ENCODE measurements at regions not wholly inside any gene's neighbourhood (a gene's known extent, or its start where the extent isn't known, plus 50 kb on each side); places are given as distances from the start of the nearest gene placed in this dataset.
"Not testable (repeated sequence)": the region's sequence is repeated elsewhere in the genome, so short reads cannot be mapped to it uniquely, and the experiment has no call there.

- no peak for DNase-seq (ENCODE audit: low read depth)
Measured at GRCh38 chrX:25143596-25143995, 127.8 kb upstream of the ARX start.

- no peak for DNase-seq (ENCODE audit: low read depth)
Measured at GRCh38 chrX:25141684-25142083, 125.9 kb upstream of the ARX start.

- no peak for DNase-seq (ENCODE audit: low read depth)
Measured at GRCh38 chrX:25131055-25131454, 115.3 kb upstream of the ARX start.

- DNase-seq (ENCODE audit: low read depth): no peak
Measured at GRCh38 chrX:25130619-25131018, 114.9 kb upstream of the ARX start.

GRCh38 chrX:25125483-25125882 lies 109.7 kb upstream of the ARX start:
- no peak for DNase-seq (ENCODE audit: low read depth)

GRCh38 chrX:25124391-25124790 lies 108.6 kb upstream of the ARX start:
- DNase-seq (ENCODE audit: low read depth): no peak

GRCh38 chrX:25112156-25112555 lies 96.4 kb upstream of the ARX start:
- no peak for DNase-seq (ENCODE audit: low read depth)

GRCh38 chrX:25108481-25108880 lies 92.7 kb upstream of the ARX start:
- no peak for DNase-seq (ENCODE audit: low read depth)

GRCh38 chrX:25105221-25105620 lies 89.5 kb upstream of the ARX start:
- no peak for DNase-seq (ENCODE audit: low read depth)

GRCh38 chrX:25096522-25097045 lies 80.8 kb upstream of the ARX start:
- no peak for DNase-seq (ENCODE audit: low read depth)

GRCh38 chrX:25091152-25091551 lies 75.4 kb upstream of the ARX start:
- DNase-seq (ENCODE audit: low read depth): not testable (repeated sequence)

- no peak for DNase-seq (ENCODE audit: low read depth)
Measured at GRCh38 chrX:25084446-25084845, 68.7 kb upstream of the ARX start.

- DNase-seq (ENCODE audit: low read depth): no peak
Measured at GRCh38 chrX:25083661-25084060, 67.9 kb upstream of the ARX start.

GRCh38 chrX:25079020-25079419 lies 63.3 kb upstream of the ARX start:
- DNase-seq (ENCODE audit: low read depth): no peak

GRCh38 chrX:25076941-25077500 lies 61.3 kb upstream of the ARX start:
- no peak for DNase-seq (ENCODE audit: low read depth)

GRCh38 chrX:25072247-25072646 lies 56.5 kb upstream of the ARX start:
- DNase-seq (ENCODE audit: low read depth): no peak

GRCh38 chrX:25070038-25070437 lies 54.3 kb upstream of the ARX start:
- DNase-seq (ENCODE audit: low read depth): no peak

GRCh38 chrX:25069209-25069608 lies 53.4 kb upstream of the ARX start:
- no peak for DNase-seq (ENCODE audit: low read depth)

- DNase-seq (ENCODE audit: low read depth): no peak
Measured at GRCh38 chrX:25068340-25068739, 52.6 kb upstream of the ARX start.

GRCh38 chrX:25067271-25068172 lies 51.8 kb upstream of the ARX start:
- no peak for DNase-seq (ENCODE audit: low read depth)

- no peak for DNase-seq (ENCODE audit: low read depth)
Measured at GRCh38 chrX:25066131-25066530, 50.4 kb upstream of the ARX start.
